ENCODE measurements at regions not wholly inside any gene's neighbourhood (a gene's known extent, or its start where the extent isn't known, plus 50 kb on each side); places are given as distances from the start of the nearest gene placed in this dataset.

DNA sequence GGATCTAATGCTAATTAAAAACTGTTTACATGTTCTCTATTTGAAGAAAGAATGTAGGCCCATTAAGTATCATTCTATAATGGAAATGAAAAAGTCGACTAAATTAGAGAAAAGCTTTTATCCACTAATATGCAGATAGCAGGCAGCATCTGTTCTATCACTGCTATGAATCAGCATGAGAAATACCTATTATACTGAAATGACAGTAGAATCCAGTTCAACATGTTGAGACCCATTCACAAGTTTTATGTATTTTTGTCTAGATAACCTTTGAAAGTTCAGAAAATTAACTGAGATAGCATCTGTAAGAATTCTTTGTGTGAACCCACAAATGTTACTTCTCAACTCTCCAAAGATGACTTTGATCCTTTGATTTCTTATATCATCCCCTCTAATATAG lies 1254.4 kb upstream of the ADGRL3 start:
- H3K4me3 ChIP-seq (ENCODE audit: low read length) = no peak overlapping the region
- TF ChIP-seq, protein P1, sequence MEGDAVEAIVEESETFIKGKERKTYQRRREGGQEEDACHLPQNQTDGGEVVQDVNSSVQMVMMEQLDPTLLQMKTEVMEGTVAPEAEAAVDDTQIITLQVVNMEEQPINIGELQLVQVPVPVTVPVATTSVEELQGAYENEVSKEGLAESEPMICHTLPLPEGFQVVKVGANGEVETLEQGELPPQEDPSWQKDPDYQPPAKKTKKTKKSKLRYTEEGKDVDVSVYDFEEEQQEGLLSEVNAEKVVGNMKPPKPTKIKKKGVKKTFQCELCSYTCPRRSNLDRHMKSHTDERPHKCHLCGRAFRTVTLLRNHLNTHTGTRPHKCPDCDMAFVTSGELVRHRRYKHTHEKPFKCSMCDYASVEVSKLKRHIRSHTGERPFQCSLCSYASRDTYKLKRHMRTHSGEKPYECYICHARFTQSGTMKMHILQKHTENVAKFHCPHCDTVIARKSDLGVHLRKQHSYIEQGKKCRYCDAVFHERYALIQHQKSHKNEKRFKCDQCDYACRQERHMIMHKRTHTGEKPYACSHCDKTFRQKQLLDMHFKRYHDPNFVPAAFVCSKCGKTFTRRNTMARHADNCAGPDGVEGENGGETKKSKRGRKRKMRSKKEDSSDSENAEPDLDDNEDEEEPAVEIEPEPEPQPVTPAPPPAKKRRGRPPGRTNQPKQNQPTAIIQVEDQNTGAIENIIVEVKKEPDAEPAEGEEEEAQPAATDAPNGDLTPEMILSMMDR (conservative IDR thresholded peaks at IDR 0.05; ENCODE audit: low read depth, low read length) = no peak
- DNase-seq (ENCODE audit: low read depth) = no peak

DNA sequence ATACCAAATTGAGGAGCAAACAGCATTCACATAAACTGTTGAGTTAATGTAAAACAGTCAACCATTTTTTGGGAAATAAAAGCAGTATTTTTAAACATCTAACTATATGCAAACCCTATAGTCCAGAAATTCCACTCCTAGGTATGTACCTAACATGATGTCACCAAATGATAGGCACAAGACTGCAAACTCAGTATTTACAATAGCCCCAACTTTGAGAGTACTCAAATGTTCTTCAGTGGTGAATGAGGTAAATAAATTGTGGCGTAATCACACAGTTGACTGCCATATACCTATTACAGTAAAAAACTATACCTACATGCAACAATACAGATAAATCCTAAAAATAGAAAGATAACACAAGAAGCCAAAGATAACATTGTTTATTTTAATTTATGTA lies 1243.8 kb upstream of the ADGRL3 start:
- DNase-seq (ENCODE audit: low read depth) = no peak
- TF ChIP-seq, protein P1 (conservative IDR thresholded peaks at IDR 0.05; ENCODE audit: low read depth, low read length) = no peak
- H3K4me3 ChIP-seq (ENCODE audit: low read length) = no peak overlapping the region

DNA sequence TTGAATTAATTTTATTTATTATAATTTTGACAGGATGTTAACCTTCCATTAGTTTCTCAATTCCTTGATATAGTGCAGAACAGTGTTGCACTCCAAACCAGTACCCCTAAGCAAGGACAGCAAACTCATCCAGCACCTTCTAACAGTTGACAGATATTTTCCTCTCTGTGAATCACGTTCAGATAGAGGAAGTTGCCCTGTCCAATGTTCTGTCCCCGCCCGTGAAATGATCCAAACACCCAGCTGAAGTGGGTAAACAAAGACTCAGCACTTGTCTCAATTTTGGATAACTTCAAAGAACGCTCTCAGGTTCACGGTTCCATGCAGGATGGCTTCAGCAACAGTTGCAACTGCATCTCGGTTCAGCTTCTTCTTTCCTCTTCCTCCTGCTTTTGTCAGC lies 1240.0 kb upstream of the ADGRL3 start:
- TF ChIP-seq, protein P1 (conservative IDR thresholded peaks at IDR 0.05; ENCODE audit: low read depth, low read length) = no peak
- DNase-seq (ENCODE audit: low read depth) = no peak
- no peak overlapping the region for H3K4me3 ChIP-seq (ENCODE audit: low read length)

DNA sequence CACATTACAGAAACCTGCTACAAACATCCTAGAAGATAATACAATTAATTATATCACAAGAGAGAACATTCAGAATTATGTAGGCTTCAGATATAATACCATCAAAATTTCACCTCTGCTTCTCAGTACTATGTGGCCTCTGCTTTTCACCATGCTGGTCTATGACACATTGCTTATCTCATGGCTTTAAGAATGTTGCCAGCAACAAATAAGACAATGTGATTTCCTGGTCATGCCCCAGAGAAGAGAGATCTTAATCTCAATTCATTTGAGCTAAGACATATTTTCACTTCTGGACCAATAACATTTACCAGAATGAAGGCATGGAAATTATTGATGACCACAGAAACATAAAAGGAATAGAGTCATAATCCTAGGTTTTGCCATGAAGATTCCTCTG lies 1233.4 kb upstream of the ADGRL3 start:
- TF ChIP-seq, protein P1 (conservative IDR thresholded peaks at IDR 0.05; ENCODE audit: low read depth, low read length) = no peak
- no peak for DNase-seq (ENCODE audit: low read depth)
- no peak overlapping the region for H3K4me3 ChIP-seq (ENCODE audit: low read length)

DNA sequence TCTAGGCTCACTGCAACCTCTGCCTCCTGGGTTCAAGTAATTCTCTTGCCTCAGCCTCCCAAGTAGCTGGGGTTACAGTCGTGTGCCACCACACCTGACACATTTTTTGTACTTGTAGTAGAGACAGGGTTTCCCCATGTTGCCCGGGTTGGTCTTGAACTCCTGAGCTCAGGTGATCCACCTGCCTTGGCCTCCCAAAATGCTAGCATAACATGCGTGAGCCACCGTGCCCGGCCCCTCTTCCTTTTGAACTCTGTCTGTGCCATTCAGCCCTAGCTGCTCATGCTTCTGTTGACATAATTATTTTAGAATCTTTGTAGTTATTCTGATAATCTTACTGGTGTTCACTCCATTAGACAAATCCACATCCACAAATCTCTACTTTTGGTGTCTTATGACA lies 1231.3 kb upstream of the ADGRL3 start:
- TF ChIP-seq, protein P1 (conservative IDR thresholded peaks at IDR 0.05; ENCODE audit: low read depth, low read length) = no peak
- no peak overlapping the region for H3K4me3 ChIP-seq (ENCODE audit: low read length)
- DNase-seq (ENCODE audit: low read depth) = no peak

DNA sequence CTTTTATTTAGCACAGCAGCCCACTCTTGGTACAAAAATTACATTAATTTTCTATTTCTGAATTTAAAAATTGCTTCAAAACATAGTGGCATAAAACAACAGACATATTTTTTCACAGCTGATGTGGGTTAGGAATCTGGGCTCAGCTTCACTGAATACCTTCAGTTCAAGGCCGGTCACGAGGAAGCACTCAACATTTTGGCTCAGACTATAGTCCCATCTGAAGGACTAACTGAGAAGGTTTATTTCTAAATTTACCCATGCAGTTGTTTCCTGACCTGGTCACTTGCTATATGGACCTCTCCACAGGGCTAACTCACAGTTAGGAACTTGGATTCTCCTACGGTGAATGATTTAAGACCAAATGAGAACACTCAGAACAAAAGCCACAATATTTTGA lies 1230.2 kb upstream of the ADGRL3 start:
- DNase-seq (ENCODE audit: low read depth) = no peak
- no peak overlapping the region for H3K4me3 ChIP-seq (ENCODE audit: low read length)
- TF ChIP-seq, protein P1 (conservative IDR thresholded peaks at IDR 0.05; ENCODE audit: low read depth, low read length) = no peak

DNA sequence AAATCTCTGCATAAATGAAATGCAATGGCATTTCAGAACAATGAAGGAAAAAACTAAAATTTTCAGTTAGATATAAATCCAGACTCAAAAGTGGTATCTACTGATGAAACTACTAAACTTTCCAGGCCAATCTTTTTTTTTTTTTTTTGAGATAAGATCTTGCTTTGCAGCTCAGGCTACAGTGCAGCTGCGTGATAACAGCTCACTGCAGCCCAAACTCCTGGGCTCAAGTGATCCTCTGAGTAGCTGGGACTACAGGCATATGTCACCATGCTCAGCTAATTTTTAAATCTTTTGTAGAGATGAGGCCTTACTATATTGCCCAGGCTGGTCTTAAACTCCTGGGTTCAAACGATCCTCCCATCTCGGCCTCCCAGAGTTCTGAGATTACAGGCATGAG lies 1228.2 kb upstream of the ADGRL3 start:
- no peak overlapping the region for H3K4me3 ChIP-seq (ENCODE audit: low read length)
- TF ChIP-seq, protein P1 (conservative IDR thresholded peaks at IDR 0.05; ENCODE audit: low read depth, low read length) = no peak
- no peak for DNase-seq (ENCODE audit: low read depth)

Measured in retinal pigment epithelial cell (primary cell).